Adrenal gland (tissue), 5 donors: ENCODE measurements at regions not wholly inside any gene's neighbourhood (a gene's known extent, or its start where the extent isn't known, plus 50 kb on each side); places are given as distances from the start of the nearest gene placed in this dataset.

Experiments
- POLR2A ChIP-seq, 2 donors: fragments of 450-650 bp; IDR thresholded peaks; one replicate each; pipeline ENCODE4 v1.6.1; 2017; ENCODE audit warnings: antibody characterized with exemption in 2 of 2, mild to moderate bottlenecking in 2 of 2, moderate library complexity in 1 of 2
- TF ChIP-seq, protein P1 (sequence below), 6 experiments: fragments of 450-650 bp in 4 of 6; fragments of 200-600 bp in 2 of 6; sonication (generic) in 1 of 6; IDR thresholded peaks; 1 replicate in 5 of 6; 2 replicates in 1 of 6; pipeline versions ENCODE4 v1.5.1 to v1.8.0; 2016 to 2021; ENCODE audit warnings: antibody characterized with exemption in 6 of 6, mild to moderate bottlenecking in 2 of 6, moderate library complexity in 1 of 6
- donor health status: DM: no; HTN: no; CAD: no.

GRCh38 chr1:25054526-25055323 lies 124.6 kb upstream of the RUNX3 start:
- TF ChIP-seq, protein P1, sequence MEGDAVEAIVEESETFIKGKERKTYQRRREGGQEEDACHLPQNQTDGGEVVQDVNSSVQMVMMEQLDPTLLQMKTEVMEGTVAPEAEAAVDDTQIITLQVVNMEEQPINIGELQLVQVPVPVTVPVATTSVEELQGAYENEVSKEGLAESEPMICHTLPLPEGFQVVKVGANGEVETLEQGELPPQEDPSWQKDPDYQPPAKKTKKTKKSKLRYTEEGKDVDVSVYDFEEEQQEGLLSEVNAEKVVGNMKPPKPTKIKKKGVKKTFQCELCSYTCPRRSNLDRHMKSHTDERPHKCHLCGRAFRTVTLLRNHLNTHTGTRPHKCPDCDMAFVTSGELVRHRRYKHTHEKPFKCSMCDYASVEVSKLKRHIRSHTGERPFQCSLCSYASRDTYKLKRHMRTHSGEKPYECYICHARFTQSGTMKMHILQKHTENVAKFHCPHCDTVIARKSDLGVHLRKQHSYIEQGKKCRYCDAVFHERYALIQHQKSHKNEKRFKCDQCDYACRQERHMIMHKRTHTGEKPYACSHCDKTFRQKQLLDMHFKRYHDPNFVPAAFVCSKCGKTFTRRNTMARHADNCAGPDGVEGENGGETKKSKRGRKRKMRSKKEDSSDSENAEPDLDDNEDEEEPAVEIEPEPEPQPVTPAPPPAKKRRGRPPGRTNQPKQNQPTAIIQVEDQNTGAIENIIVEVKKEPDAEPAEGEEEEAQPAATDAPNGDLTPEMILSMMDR (IDR thresholded peaks at IDR 0.05) = no peak
- no peak for TF ChIP-seq POLR2A (IDR thresholded peaks at IDR 0.05)
